ENCODE measurements at regions not wholly inside any gene's neighbourhood (a gene's known extent, or its start where the extent isn't known, plus 50 kb on each side); places are given as distances from the start of the nearest gene placed in this dataset.

DNA sequence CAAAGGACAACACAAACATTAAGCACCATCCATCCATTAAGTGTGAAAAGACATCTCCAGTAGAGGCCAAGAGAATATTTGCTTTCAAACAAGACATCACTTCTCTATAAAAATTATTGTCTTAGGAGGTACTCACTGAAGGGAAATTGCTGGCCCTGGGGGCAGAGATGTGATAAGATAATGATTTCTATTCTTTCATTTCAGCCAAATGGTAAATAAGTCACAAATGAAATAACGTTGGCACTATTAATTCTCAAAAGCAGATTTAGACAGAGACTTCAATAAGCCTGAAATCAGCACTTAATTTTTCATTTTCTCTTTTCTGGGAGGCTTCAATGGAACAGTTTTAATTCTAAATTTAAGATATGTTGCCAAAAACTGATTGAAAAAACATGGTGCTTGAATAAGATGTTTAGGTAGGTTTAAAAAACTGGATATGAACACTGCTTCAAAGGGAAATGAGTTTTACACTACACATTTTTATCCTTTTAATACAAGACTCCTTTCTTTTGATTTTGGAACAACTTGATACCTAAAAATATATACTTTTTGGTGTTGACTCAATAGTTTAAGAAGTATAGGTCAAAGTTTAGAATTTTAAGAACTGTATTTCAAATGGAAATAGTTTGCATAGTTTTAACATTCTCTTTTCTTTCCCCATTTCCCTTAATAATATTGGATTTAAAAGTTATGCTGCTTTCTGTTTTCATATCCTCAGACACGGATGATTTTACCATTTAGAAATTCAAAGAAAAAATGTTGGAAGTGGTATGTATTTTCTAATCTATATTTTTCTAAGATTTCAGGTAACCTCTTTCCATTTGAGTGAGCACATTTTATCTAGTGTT, 204.0 kb downstream of the AHR start:
- no peak for TF ChIP-seq MYC (IDR thresholded peaks at IDR 0.05; ENCODE audit: low read depth, low read length)
- TF ChIP-seq, protein P1, sequence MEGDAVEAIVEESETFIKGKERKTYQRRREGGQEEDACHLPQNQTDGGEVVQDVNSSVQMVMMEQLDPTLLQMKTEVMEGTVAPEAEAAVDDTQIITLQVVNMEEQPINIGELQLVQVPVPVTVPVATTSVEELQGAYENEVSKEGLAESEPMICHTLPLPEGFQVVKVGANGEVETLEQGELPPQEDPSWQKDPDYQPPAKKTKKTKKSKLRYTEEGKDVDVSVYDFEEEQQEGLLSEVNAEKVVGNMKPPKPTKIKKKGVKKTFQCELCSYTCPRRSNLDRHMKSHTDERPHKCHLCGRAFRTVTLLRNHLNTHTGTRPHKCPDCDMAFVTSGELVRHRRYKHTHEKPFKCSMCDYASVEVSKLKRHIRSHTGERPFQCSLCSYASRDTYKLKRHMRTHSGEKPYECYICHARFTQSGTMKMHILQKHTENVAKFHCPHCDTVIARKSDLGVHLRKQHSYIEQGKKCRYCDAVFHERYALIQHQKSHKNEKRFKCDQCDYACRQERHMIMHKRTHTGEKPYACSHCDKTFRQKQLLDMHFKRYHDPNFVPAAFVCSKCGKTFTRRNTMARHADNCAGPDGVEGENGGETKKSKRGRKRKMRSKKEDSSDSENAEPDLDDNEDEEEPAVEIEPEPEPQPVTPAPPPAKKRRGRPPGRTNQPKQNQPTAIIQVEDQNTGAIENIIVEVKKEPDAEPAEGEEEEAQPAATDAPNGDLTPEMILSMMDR (IDR thresholded peaks at IDR 0.05; ENCODE audit: low read depth, low read length) = no peak
- no peak for TF ChIP-seq POLR2A (IDR thresholded peaks at IDR 0.05; ENCODE audit: extremely low read depth, insufficient read length)
- TF ChIP-seq, protein P2, sequence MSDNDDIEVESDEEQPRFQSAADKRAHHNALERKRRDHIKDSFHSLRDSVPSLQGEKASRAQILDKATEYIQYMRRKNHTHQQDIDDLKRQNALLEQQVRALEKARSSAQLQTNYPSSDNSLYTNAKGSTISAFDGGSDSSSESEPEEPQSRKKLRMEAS (IDR thresholded peaks at IDR 0.05; ENCODE audit: low read depth, low read length) = no peak
- no peak overlapping the region for H3K4me3 ChIP-seq (ENCODE audit: low read depth, low read length)
- DNase-seq (ENCODE audit: low read depth) = no peak

DNA sequence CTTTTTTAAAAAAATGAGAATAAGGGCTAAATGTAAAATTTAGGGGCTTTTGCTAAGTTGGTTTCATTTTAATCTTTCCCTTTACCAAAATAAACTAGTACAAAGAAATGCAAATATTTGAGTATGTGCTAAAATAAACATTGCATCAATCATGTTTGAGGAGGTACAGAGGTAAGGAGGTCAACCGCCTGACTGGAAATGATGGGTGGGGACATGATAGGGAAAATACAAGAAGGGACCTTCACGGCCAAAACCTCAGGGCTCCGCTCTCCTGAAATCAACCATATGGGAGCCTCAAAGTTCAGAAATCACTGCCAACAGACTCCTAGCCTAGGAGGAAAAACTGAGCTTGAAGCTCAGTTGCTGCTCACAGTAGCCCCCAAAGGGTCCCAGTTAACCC, 207.6 kb downstream of the AHR start:
- H3K4me3 ChIP-seq (ENCODE audit: low read depth, low read length) = no peak overlapping the region
- TF ChIP-seq, protein P2 (IDR thresholded peaks at IDR 0.05; ENCODE audit: low read depth, low read length) = no peak
- TF ChIP-seq, protein P1 (IDR thresholded peaks at IDR 0.05; ENCODE audit: low read depth, low read length) = no peak
- TF ChIP-seq POLR2A (IDR thresholded peaks at IDR 0.05; ENCODE audit: extremely low read depth, insufficient read length) (no peak), MYC (IDR thresholded peaks at IDR 0.05; ENCODE audit: low read depth, low read length) (no peak)
- no peak for DNase-seq (ENCODE audit: low read depth)

DNA sequence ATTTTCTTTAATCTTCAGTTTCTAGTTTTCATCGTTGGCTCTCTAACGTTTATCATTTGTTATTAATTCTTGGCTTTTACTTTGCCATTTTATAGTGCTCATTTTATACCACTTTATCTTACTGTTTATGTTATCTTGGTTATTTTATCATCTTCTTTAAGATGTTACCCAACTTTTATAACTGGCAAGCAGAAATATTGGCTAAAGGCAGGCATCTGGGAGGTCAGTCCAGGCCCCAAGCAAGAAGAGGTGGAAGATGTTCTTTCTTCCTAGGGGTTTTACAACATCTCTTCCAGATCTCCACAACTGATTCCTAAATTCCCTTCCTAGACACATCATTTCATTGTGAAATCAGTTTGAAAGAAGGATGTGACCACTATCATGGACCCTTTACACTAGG, 208.1 kb downstream of the AHR start:
- DNase-seq (ENCODE audit: low read depth) = no peak
- no peak overlapping the region for H3K4me3 ChIP-seq (ENCODE audit: low read depth, low read length)
- TF ChIP-seq, protein P1 (IDR thresholded peaks at IDR 0.05; ENCODE audit: low read depth, low read length) = no peak
- TF ChIP-seq, protein P2 (IDR thresholded peaks at IDR 0.05; ENCODE audit: low read depth, low read length) = no peak
- TF ChIP-seq MYC (IDR thresholded peaks at IDR 0.05; ENCODE audit: low read depth, low read length) (no peak), POLR2A (IDR thresholded peaks at IDR 0.05; ENCODE audit: extremely low read depth, insufficient read length) (no peak)

DNA sequence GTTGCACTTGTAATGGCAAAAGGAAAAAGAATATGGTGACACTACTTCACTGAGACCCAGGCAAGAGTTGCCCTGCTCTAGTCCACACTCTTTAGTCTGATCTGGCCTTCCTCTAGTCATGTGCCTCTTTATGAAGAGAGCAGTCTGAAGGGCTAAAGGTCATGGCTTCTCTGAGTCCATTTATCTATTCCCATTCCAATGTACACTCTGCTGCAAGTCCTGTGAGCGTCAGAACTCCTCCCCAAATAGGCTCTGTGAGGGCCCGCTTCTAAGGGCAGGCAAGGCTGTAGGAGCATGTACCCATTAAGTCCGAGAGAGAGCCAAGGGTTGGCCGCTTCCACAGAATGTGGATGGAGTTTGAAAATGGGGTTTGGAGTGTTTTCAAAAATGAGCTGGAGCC, 209.3 kb downstream of the AHR start:
- no peak for DNase-seq (ENCODE audit: low read depth)
- no peak overlapping the region for H3K4me3 ChIP-seq (ENCODE audit: low read depth, low read length)
- TF ChIP-seq, protein P1 (IDR thresholded peaks at IDR 0.05; ENCODE audit: low read depth, low read length) = no peak
- TF ChIP-seq POLR2A (IDR thresholded peaks at IDR 0.05; ENCODE audit: extremely low read depth, insufficient read length) = no peak

DNA sequence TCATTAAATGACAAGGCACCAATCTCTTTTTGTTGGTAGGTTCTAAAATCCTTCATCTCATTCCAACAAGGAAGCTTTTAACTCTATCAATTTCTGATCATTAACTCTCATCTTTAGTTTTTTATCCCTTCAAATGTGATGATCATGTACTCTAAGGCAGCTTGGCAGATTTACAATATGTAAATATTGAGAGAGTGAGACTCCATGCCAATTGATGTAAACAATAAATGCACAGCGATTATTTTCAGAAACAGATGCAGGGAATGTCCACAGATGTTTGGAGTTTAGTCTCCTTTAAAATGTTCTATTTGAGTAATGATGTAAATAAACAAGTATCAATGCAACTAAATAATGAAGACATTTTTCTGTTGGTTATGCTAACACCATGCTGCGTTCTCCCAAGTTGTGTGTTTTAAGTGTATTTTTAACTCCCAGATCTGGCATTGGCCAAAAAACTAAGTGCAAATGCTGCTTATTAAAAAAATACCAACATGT, 213.8 kb downstream of the AHR start:
- DNase-seq (ENCODE audit: low read depth) = no peak
- H3K4me3 ChIP-seq (ENCODE audit: low read depth, low read length) = no peak overlapping the region
- TF ChIP-seq MYC (IDR thresholded peaks at IDR 0.05; ENCODE audit: low read depth, low read length) (no peak), POLR2A (IDR thresholded peaks at IDR 0.05; ENCODE audit: extremely low read depth, insufficient read length) (no peak)
- TF ChIP-seq, protein P1 (IDR thresholded peaks at IDR 0.05; ENCODE audit: low read depth, low read length) = no peak
- TF ChIP-seq, protein P2 (IDR thresholded peaks at IDR 0.05; ENCODE audit: low read depth, low read length) = no peak

All from NB4 (cell line).